BJ (cell line): ENCODE measurements at regions not wholly inside any gene's neighbourhood (a gene's known extent, or its start where the extent isn't known, plus 50 kb on each side); places are given as distances from the start of the nearest gene placed in this dataset.

Experiments
- CTCF ChIA-PET: fragments of 350-600 bp; formaldehyde crosslinking; extraction: SDS; loops from one replicate; lab custom pipeline; 2021; ENCODE audit warnings: antibody characterized with exemption, inconsistent platforms; lab: Yijun Ruan, JAX
- POLR2A ChIA-PET: fragments of 300-600 bp; sonication (Branson Sonifier 250); formaldehyde crosslinking; extraction: SDS; loops from one replicate; lab custom pipeline; 2021; ENCODE audit warnings: antibody characterized with exemption; lab: Charles Lee
- DNase-seq: peaks from one replicate; pipeline ENCODE4 v3.0.0-alpha.2; 2011; ENCODE audit warnings: low read depth
- H3K27me3 ChIP-seq: 2 replicates; pipeline ENCODE4 v1.6.0; 2011; ENCODE audit warnings: low read length; ENCODE audit not compliant: control insufficient read depth, insufficient read depth
- H3K36me3 ChIP-seq: 2 replicates; pipeline ENCODE4 v1.5.1; 2011; ENCODE audit warnings: low read length; ENCODE audit not compliant: control insufficient read depth, insufficient read depth
- H3K4me3 ChIP-seq: 2 replicates; pipeline ENCODE4 v1.5.1; 2011; ENCODE audit warnings: low read depth, mild to moderate bottlenecking, control low read depth, low read length
- CTCF ChIP-seq: IDR thresholded peaks from 2 replicates; pipeline ENCODE4 v1.5.1; 2011; ENCODE audit warnings: low read depth, mild to moderate bottlenecking, control low read depth, inconsistent platforms, low read length, moderate library complexity; ENCODE audit not compliant: insufficient read depth

DNA sequence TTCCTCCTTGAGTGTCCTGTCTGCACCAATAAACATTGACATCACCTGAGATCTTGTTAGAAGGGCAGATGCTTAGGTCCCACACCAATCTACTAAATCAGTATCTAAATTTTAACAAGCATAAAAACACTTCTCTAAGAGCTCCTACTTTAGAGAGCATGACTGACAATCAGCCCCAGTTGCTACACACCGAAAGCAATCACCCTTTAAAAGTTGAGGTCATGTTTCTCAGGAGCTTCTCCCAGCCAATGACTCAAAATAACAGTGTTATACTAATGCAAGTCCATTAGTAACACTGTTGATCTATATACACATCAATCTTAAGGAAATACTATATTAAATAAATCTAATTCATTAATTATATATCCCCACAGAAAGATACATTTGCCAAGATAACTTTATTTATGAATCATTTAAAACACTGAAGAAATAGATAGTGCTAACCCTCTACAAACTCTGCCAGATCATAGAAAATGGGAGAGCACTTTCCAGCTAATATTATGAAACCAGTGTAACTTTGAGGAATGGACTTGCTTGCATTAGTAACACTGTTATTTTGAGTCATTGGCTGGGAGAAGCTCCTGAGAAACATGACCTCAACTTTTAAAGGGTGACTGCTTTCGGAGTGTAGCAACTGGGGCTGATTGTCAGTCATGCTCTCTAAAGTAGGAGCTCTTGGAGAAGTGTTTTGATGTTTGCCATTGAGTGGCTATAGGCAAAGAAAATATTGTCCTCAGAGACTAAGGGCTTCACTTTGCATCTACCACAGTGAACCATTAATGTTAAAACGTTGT lies 109.8 kb upstream of the HDX start:
- Histone ChIP-seq H3K4me3 (no peak overlapping the region), H3K27me3 (no peaks in the 10 kb centered on the region), H3K36me3 (no peaks in the 10 kb centered on the region)
- ChIA-PET POLR2A (no interaction called here), CTCF (no interaction called here)
- no peak for DNase-seq
- TF ChIP-seq CTCF: no peak

DNA sequence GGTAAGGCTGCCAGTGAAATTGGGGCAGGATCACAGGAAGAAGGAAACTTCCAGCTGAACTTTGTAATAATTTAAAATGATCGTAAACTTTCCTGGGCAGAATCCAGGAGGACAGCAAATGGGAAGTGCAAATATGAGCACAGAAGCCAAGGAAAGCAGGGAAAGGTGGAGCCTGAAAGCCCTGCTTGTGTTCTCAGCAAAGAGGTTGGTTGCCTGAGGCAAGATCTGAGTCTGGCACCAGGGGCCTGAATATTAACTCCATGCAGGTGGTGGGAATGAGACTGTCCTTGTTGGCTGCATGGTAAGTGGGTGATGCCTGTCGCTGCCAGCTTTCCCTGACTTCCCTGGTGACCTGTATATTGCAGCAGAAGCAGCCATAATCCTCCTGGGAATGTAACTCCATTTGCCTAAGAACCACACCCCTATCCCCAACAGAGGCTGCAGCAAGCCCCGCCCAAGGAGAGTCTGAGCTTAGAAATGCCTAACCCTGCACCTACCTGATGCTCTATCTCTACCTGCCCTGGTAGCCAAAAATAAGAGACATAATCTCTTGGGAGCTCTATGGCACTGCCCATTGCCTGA lies 132.0 kb upstream of the HDX start:
- CTCF ChIA-PET: no interaction called here
- no peak for TF ChIP-seq CTCF
- Histone ChIP-seq H3K4me3 (no peak overlapping the region), H3K27me3 (no peaks in the 10 kb centered on the region), H3K36me3 (no peaks in the 10 kb centered on the region)
- DNase-seq: no peak
- POLR2A ChIA-PET: no interaction called here

GRCh38 chrX:84666086-84666485 lies 163.8 kb upstream of the HDX start:
- H3K4me3 ChIP-seq: no peak overlapping the region
- no peak for TF ChIP-seq CTCF
- no peaks in the 10 kb centered on the region for H3K36me3 ChIP-seq
- CTCF ChIA-PET: no interaction called here
- no peak for DNase-seq
- POLR2A ChIA-PET: no interaction called here
- H3K27me3 ChIP-seq: no peaks in the 10 kb centered on the region

GRCh38 chrX:84690228-84690627 lies 188.0 kb upstream of the HDX start:
- POLR2A ChIA-PET: no interaction called here

More at GRCh38 chrX:84690228-84690627, 188.0 kb upstream of the HDX start:
- CTCF ChIA-PET: no interaction called here
- Histone ChIP-seq H3K4me3 (no peak overlapping the region), H3K27me3 (no peaks in the 10 kb centered on the region), H3K36me3 (no peaks in the 10 kb centered on the region)
- TF ChIP-seq CTCF: no peak
- DNase-seq: no peak
